GM18505 (cell line): ENCODE measurements at regions not wholly inside any gene's neighbourhood (a gene's known extent, or its start where the extent isn't known, plus 50 kb on each side); places are given as distances from the start of the nearest gene placed in this dataset.
"Not testable (repeated sequence)": the region's sequence is repeated elsewhere in the genome, so short reads cannot be mapped to it uniquely, and the experiment has no call there.

Source experiments
- ATAC-seq: cut with Tn5 transposase; IDR thresholded peaks from one replicate; pipeline ENCODE4 v1.9.1; 2021; ENCODE audit not compliant: unreplicated experiment
- POLR2A ChIP-seq: IDR thresholded peaks from 4 replicates; pipeline ENCODE4 v1.6.1; 2011; ENCODE audit warnings: borderline replicate concordance; ENCODE audit not compliant: insufficient read depth, insufficient read length; ENCODE audit errors: extremely low read depth

GRCh38 chr5:107005653-107006052, 665.1 kb downstream of the EFNA5 start:
- no peak for ATAC-seq
- no peak for TF ChIP-seq POLR2A

- no peak for ATAC-seq
Observed at GRCh38 chr5:107005161-107005560, 665.6 kb downstream of the EFNA5 start.

DNA sequence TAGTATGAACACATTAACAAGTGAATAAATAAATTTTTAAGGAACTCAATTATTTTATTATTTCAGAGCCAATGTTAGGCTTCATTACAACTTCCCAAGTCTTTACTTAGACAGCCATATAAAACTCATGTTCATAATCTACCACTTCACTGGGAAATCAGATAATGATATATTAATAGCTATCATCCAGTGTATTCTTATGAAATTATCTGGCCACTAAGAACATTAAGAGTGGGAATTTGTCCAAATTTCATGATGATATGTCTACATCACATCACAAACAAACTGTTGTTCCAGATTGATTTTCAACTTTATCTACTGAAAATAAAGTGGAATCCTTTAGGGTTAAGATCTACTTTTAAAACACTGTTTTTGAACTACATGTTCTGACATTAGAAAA, 668.6 kb downstream of the EFNA5 start:
- no peak for ATAC-seq
- TF ChIP-seq POLR2A, result no peak

More at GRCh38 chr5:107005161-107005560, 665.6 kb downstream of the EFNA5 start:
- TF ChIP-seq POLR2A, result no peak

- ATAC-seq, result not testable (repeated sequence)
Observed at GRCh38 chr5:106999506-106999905, 671.2 kb downstream of the EFNA5 start.

GRCh38 chr5:106986006-106986405, 684.7 kb downstream of the EFNA5 start:
- TF ChIP-seq POLR2A, result no peak
- ATAC-seq, result no peak

- no peak for ATAC-seq
- no peak for TF ChIP-seq POLR2A
Observed at GRCh38 chr5:106985174-106985573, 685.6 kb downstream of the EFNA5 start.

DNA sequence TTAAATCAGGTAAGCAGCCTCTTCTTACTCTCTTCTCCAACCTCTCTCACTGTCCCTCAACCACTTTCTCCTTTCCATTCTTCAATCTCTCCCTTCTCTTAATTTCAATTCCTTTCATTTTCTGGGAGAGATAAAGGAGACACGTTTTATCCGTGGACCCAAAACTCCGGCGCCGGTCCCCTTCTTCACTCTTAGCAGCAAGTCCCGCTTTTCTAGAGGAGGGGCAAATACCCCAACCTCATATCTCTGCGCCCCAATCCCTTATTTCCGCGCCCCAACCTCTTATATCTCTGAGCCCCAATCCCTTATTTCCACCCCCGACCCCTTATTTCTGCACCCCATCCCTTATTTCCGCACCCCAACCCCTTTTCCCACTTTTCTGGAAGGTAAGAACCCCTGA, 691.6 kb downstream of the EFNA5 start:
- ATAC-seq, result not testable (repeated sequence)

- not testable (repeated sequence) for ATAC-seq
Observed at GRCh38 chr5:106978582-106979165, 692.1 kb downstream of the EFNA5 start.

DNA sequence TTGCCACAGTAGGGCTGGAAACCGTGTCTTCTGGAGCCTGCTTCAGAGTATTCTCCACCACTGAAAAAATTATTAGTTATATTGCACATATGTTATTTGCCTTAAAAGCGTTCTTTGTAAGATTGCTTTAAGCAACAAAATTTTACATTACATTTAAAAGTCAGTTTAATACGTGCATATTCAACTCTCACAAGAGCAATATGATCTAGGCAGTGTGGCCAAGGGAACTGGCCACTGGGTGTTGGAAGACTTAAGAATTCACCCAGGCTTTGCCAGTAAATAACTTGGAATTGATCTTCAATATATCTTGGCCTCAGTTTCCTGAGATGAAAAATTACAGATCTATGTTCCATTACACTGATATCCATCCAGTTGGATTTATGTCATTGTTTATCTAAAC, 694.4 kb downstream of the EFNA5 start:
- no peak for TF ChIP-seq POLR2A
- no peak for ATAC-seq

- ATAC-seq, result no peak
- no peak for TF ChIP-seq POLR2A
Observed at GRCh38 chr5:106974272-106974671, 696.5 kb downstream of the EFNA5 start.

DNA sequence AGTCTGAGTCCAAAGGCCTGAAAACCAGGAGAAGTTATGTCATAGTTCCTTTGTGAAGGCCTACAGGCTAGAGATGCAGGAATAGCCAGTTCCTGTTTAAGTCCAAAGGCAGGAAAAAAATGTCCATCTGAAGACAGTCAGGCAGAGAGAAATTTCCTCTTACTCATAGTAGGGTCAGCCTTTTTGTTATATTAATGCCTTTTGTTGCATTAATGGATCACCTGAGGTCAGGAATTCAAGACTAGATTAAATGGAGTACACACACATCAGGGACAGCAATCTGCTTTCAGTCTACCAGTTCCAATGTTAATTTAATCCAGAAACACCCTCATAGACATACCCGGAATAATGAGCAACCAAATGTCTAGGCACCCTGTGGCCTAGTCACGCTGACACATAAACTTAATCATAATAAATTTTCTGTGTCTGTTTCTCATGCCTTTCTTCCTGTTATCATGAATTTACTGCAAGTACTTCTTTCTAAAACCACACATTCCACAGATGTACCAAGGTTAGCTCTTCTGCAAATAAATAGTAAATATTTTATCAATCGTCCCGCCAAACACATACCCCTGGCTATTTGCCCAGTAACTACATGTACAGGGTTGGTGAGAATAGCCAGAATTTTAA, 703.9 kb downstream of the EFNA5 start:
- ATAC-seq, result no peak

GRCh38 chr5:106964132-106964531, 706.6 kb downstream of the EFNA5 start:
- no peak for ATAC-seq
- no peak for TF ChIP-seq POLR2A

More for the DNA sequence above, 703.9 kb downstream of the EFNA5 start:
- no peak for TF ChIP-seq POLR2A

DNA sequence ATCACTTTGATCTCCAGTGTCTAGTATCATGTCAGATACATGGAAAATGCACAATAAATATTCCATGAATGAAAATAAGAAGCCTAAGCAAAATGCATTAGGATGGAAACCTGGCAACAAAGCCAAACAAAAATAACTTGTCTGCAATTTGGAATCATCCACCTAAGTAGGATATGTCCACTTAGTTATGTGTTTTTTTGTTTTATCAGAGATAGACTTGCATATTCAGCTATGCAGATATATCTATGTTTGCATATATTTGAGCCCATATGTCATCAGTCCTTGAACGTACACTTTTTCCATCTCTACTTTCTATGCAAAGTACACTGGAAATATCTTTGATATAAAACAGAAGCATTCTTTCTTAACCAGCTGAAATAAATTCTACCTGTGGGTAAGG, 707.1 kb downstream of the EFNA5 start:
- no peak for TF ChIP-seq POLR2A
- ATAC-seq, result no peak

- ATAC-seq, result no peak
- no peak for TF ChIP-seq POLR2A
Observed at GRCh38 chr5:106962464-106963230, 708.1 kb downstream of the EFNA5 start.

DNA sequence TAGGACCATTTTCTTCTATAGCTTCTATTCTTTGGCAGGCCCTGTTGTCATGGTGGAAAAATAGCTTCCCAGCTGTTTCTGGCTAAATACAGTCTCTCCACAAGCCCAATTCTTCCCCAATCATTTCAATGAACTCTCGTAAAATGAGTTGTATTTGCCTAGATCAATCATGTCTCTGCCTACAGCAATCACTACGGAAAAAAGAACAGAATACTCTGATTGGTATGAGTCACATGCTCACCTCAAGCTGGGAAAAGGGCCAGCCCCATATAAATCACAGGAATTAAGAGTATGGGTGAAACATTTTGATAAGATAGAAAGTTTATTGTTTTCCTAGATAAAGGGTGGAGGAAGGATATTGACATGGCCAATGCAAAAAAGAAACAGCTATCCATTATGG, 711.4 kb downstream of the EFNA5 start:
- no peak for ATAC-seq
- no peak for TF ChIP-seq POLR2A

DNA sequence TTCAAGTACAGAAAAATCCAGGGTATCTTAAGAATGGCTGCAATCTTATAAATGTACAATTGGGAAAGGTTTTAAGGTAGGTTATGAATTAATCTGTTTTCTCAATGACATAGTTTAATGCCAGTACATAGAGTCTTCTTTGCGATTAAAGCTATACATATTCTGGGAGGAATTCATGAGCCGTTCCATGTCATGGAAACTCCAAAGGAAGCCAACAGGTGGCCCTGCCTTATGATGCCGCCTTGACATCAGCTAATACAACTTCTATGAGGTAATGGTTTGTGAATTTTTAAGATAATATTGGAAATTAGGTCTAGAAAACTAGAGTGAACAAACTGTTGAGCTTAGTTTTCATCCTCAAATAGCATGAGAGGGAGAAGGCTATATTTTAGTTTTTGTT, 713.4 kb downstream of the EFNA5 start:
- ATAC-seq, result no peak
- no peak for TF ChIP-seq POLR2A
